Endothelial cell of umbilical vein (primary cell): ENCODE measurements at regions not wholly inside any gene's neighbourhood (a gene's known extent, or its start where the extent isn't known, plus 50 kb on each side); places are given as distances from the start of the nearest gene placed in this dataset.

ENCODE experiments used
- BruUV-seq: library from RNA; stranded (reverse); fragments of 400-500 nt; replicated peaks from 2 replicates; lab custom pipeline; 2021; lab: Mats Ljungman, UMichigan
- CTCF ChIA-PET: fragments of 300-600, 350-600 bp; sonication (Branson Sonifier 250); formaldehyde crosslinking; loops from one replicate; lab custom pipeline; 2021; ENCODE audit warnings: antibody characterized with exemption, inconsistent platforms; lab: Charles Lee
- POLR2A ChIA-PET: fragments of 300-600, 350-600 bp; sonication (Branson Sonifier 250); formaldehyde crosslinking; loops from one replicate; lab custom pipeline; 2021; ENCODE audit warnings: antibody characterized with exemption, inconsistent platforms; lab: Charles Lee
- DNase-seq: peaks from one replicate; pipeline ENCODE4 v3.0.0-alpha.2; 2011; ENCODE audit warnings: low read depth, low spot score
- FAIRE-seq: peaks from 2 replicates; lab custom pipeline; 2011; peaks lifted over from hg19 to GRCh38; lab: Jason Lieb, UNC
- H2AFZ ChIP-seq: 2 replicates; pipeline ENCODE4 v1.6.0; 2012; ENCODE audit warnings: low read depth, low read length, control low read depth, inconsistent platforms
- H3K27ac ChIP-seq: 2 replicates; pipeline ENCODE4 v1.5.1; 2011; ENCODE audit warnings: low read depth, mild to moderate bottlenecking, control low read depth, low read length, moderate library complexity; ENCODE audit not compliant: insufficient read depth
- H3K27me3 ChIP-seq, 2 experiments: 2 replicates each; pipeline versions ENCODE4 v1.6.0 to v1.6.1; 2011; ENCODE audit warnings: low read length in 2 of 2, mixed read lengths in 1 of 2; ENCODE audit not compliant: control insufficient read depth in 2 of 2, insufficient read depth in 2 of 2
- H3K36me3 ChIP-seq, 2 experiments: 2 replicates in 1 of 2; 3 replicates in 1 of 2; pipeline ENCODE4 v1.5.1; 2011; ENCODE audit warnings: low read length in 2 of 2, mild to moderate bottlenecking in 1 of 2, moderate library complexity in 1 of 2; ENCODE audit not compliant: control insufficient read depth in 2 of 2, insufficient read depth in 2 of 2; ENCODE audit errors: extremely low read depth in 1 of 2
- H3K4me1 ChIP-seq: 3 replicates; pipeline ENCODE4 v1.5.1; 2011; ENCODE audit warnings: mild to moderate bottlenecking, low read length; ENCODE audit not compliant: control insufficient read depth, insufficient read depth; ENCODE audit errors: extremely low read depth
- H3K4me2 ChIP-seq: 2 replicates; pipeline ENCODE4 v1.6.1; 2011; ENCODE audit warnings: low read length, control low read depth, mixed read lengths; ENCODE audit not compliant: insufficient read depth
- H3K4me3 ChIP-seq, 3 experiments: fragments of 200-600 bp in 1 of 3; sonication (generic), shearing (Covaris generic) in 1 of 3; replicated peaks in 1 of 3; 2 replicates each; pipeline ENCODE4 v1.5.1; 2011 to 2016; ENCODE audit warnings: control low read depth in 3 of 3, low read length in 3 of 3, mild to moderate bottlenecking in 2 of 3, inconsistent platforms in 1 of 3, low read depth in 1 of 3, moderate library complexity in 1 of 3; ENCODE audit not compliant: insufficient read depth in 1 of 3
- H3K79me2 ChIP-seq: 2 replicates; pipeline ENCODE4 v1.6.0; 2012; ENCODE audit warnings: low read length, inconsistent platforms; ENCODE audit not compliant: control insufficient read depth, insufficient read depth
- H3K9ac ChIP-seq: replicated peaks from 2 replicates; pipeline ENCODE3; 2011; ENCODE audit warnings: low read length, control low read depth; ENCODE audit not compliant: insufficient read depth; ENCODE audit errors: extremely low read depth
- H3K9me1 ChIP-seq: replicated peaks from 3 replicates; pipeline ENCODE4 v1.6.0; 2011; ENCODE audit warnings: mild to moderate bottlenecking, low read length; ENCODE audit not compliant: control insufficient read depth, insufficient read depth; ENCODE audit errors: extremely low read depth
- H3K9me3 ChIP-seq: replicated peaks from 2 replicates; pipeline ENCODE4 v1.5.1; 2012; ENCODE audit warnings: low read length, inconsistent platforms; ENCODE audit not compliant: control insufficient read depth, insufficient read depth
- H4K20me1 ChIP-seq: replicated peaks from 2 replicates; pipeline ENCODE3; 2011; ENCODE audit warnings: mild to moderate bottlenecking, low read length; ENCODE audit not compliant: control insufficient read depth, insufficient read depth; ENCODE audit errors: extremely low read depth
- CTCF ChIP-seq, 2 donors: IDR thresholded peaks; 1 replicate in 1 of 2; 2 replicates in 1 of 2; pipeline ENCODE4 v1.5.1; 2011; ENCODE audit warnings: low read length in 2 of 2, mild to moderate bottlenecking in 2 of 2, moderate library complexity in 2 of 2, control low read depth in 1 of 2, inconsistent platforms in 1 of 2, low read depth in 1 of 2; ENCODE audit not compliant: insufficient read depth in 1 of 2; ENCODE audit errors: extremely low read depth in 1 of 2
- EZH2 ChIP-seq: IDR thresholded peaks from 2 replicates; pipeline ENCODE4 v1.6.1; 2012; ENCODE audit warnings: borderline replicate concordance, low read depth, mild to moderate bottlenecking, moderate library complexity, low read length, inconsistent platforms; ENCODE audit not compliant: severe bottlenecking
- FOS ChIP-seq: IDR thresholded peaks from 2 replicates; pipeline ENCODE4 v1.6.1; 2011; ENCODE audit warnings: mild to moderate bottlenecking, low read length, moderate library complexity, borderline replicate concordance; ENCODE audit not compliant: insufficient read depth
- GATA2 ChIP-seq: IDR thresholded peaks from 2 replicates; pipeline ENCODE4 v1.7.0; 2011; ENCODE audit warnings: low read depth, mild to moderate bottlenecking, moderate library complexity, mixed read lengths, low read length; ENCODE audit not compliant: insufficient read length, insufficient read depth
- POLR2A ChIP-seq: IDR thresholded peaks from 2 replicates; pipeline ENCODE4 v1.6.1; 2012; ENCODE audit warnings: low read depth, mild to moderate bottlenecking, control low read depth, low read length
- POLR2AphosphoS5 ChIP-seq: IDR thresholded peaks from 2 replicates; pipeline ENCODE4 v1.6.1; 2012; ENCODE audit warnings: low read depth, mild to moderate bottlenecking, control low read depth, low read length, moderate library complexity; ENCODE audit not compliant: insufficient read depth
- dilution Hi-C: fragments of 300-500 bp; cut with MboI; formaldehyde crosslinking; loops from one replicate; pipeline ENCODE4 v1.15.0; 2019; ENCODE audit warnings: low sequenced_read_pairs; ENCODE audit not compliant: extremely low pct_ligation_motif_present
- intact Hi-C: fragments of 100-400 bp; cut with micrococcal nuclease; formaldehyde crosslinking; loops from one replicate; pipeline ENCODE4 v1.10.0; 2022

- Histone ChIP-seq H3K4me3 (no peak overlapping the region), H3K4me1 (no peaks in the 10 kb centered on the region), H3K4me2 (no peak overlapping the region), H3K9me3 (peaks cover 16% of the 10 kb centered on the region), H3K27me3 (no peaks in the 10 kb centered on the region), H3K36me3 (no peaks in the 10 kb centered on the region), H3K9ac (no peak overlapping the region), H3K9me1 (no peaks in the 10 kb centered on the region), H2AFZ (no peak overlapping the region), H3K79me2 (no peaks in the 10 kb centered on the region), H4K20me1 (no peaks in the 10 kb centered on the region), H3K27ac (no peak overlapping the region)
- POLR2A ChIA-PET = no interaction called here
- DNase-seq (no peak), FAIRE-seq (no peak)
- no TSS peak for BruUV-seq
- dilution Hi-C loops = no loop called here
- no peak for TF ChIP-seq CTCF (IDR thresholded peaks at IDR 0.05; ENCODE audit: extremely low read depth in 1 of 2, insufficient read depth in 1 of 2, low read depth in 1 of 2, low read length in 2 of 2)
- TF ChIP-seq POLR2A = no peak
- TF ChIP-seq FOS = no peak
- intact Hi-C loops = no loop called here
- CTCF ChIA-PET = no interaction called here
Observed at GRCh38 chr22:47672526-47672925, 910.1 kb downstream of the TBC1D22A start.

- ChIA-PET POLR2A (no interaction called here), CTCF (no interaction called here)
- Histone ChIP-seq H3K4me2 (no peak overlapping the region), H2AFZ (no peak overlapping the region), H3K27me3 (no peaks in the 10 kb centered on the region), H4K20me1 (no peaks in the 10 kb centered on the region), H3K36me3 (no peaks in the 10 kb centered on the region), H3K4me3 (no peak overlapping the region), H3K9me3 (peaks cover 6% of the 10 kb centered on the region), H3K4me1 (no peaks in the 10 kb centered on the region), H3K79me2 (no peaks in the 10 kb centered on the region), H3K9me1 (no peaks in the 10 kb centered on the region), H3K9ac (no peak overlapping the region), H3K27ac (no peak overlapping the region)
- dilution Hi-C loops (no loop called here), intact Hi-C loops (no loop called here)
- BruUV-seq = no TSS peak
- DNase-seq (no peak), FAIRE-seq (no peak)
- TF ChIP-seq POLR2AphosphoS5 (no peak), GATA2 (no peak), EZH2 (no peak)
Observed at GRCh38 chr22:47665151-47665550, 902.7 kb downstream of the TBC1D22A start.
